T-helper 2 cell treated with Interferon-gamma antibody and Interleukin-4, amounts not matched to agents 5 μg/mL and 100 μg/mL, for 36 hours (primary cell): ENCODE measurements at regions not wholly inside any gene's neighbourhood (a gene's known extent, or its start where the extent isn't known, plus 50 kb on each side); places are given as distances from the start of the nearest gene placed in this dataset.
"Not testable (repeated sequence)": the region's sequence is repeated elsewhere in the genome, so short reads cannot be mapped to it uniquely, and the experiment has no call there.

Experiments used
- DNase-seq: peaks from one replicate; pipeline ENCODE4 v3.0.0; 2021; ENCODE audit warnings: low spot score
- H3K27ac Mint-ChIP-seq: one replicate; pipeline ENCODE4 v1.8.0; 2021; ENCODE audit warnings: mild to moderate bottlenecking, mixed read lengths
- H3K27me3 Mint-ChIP-seq: one replicate; pipeline ENCODE4 v1.8.0; 2021; ENCODE audit warnings: low read depth, mixed read lengths
- H3K36me3 Mint-ChIP-seq: one replicate; pipeline ENCODE4 v1.8.0; 2021; ENCODE audit warnings: low read depth, mixed read lengths
- H3K4me1 Mint-ChIP-seq: one replicate; pipeline ENCODE4 v1.8.0; 2021; ENCODE audit warnings: low read depth, mixed read lengths
- H3K4me3 Mint-ChIP-seq: one replicate; pipeline ENCODE4 v1.8.0; 2022; ENCODE audit warnings: mild to moderate bottlenecking, moderate library complexity, mixed read lengths
- H3K9me3 Mint-ChIP-seq: one replicate; pipeline ENCODE4 v1.8.0; 2021; ENCODE audit warnings: mixed read lengths

- DNase-seq = no peak
- Mint-ChIP-seq H3K27ac (no peak overlapping the region), H3K36me3 (no peaks in the 10 kb centered on the region), H3K27me3 (no peaks in the 10 kb centered on the region), H3K4me1 (no peaks in the 10 kb centered on the region), H3K4me3 (no peak overlapping the region), H3K9me3 (no peaks in the 10 kb centered on the region)
These were observed 84.5 kb upstream of the PPP2R2D start for GRCh38 chr10:131816157-131816775.

DNA sequence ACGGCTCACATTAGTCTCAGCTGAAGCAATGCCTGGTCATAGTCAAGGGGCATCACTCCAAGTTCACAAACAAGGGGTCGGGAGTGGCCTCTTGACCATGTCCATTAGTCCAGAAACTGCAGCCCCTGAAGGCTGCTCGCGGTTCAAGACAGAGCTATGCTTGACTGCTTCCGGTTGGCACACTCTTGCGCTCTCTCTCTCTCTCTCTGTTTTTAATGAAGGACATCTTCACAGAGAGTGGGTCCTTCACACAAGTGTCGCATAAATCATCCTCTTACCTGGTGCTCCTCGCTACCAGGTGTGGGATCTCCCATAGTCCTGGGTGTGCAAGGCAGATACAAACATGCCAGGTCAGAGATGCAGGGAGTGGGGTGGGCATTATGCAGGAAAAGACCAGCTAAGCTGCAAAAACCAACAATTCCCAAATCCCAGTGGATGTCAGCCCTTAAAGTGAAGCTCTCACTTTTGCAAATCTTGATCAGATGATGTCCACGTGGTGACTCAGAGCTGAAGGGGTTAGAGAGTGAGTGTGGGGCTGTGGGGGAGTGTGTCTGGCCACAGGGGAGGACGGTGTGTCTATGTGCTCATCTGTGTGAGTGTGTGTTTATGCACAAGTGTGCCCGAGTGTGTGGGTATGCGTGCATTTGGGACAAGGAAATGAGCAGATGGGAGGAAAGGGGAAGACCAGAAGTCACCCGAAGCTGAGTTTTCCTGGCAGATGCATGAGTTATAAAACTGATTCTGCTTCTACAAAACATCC is 83.7 kb upstream of the PPP2R2D start:
- H3K36me3 Mint-ChIP-seq = no peaks in the 10 kb centered on the region
- H3K27ac Mint-ChIP-seq = no peak overlapping the region
- no peak for DNase-seq
- no peak overlapping the region for H3K4me3 Mint-ChIP-seq
- no peaks in the 10 kb centered on the region for H3K27me3 Mint-ChIP-seq
- H3K9me3 Mint-ChIP-seq = no peaks in the 10 kb centered on the region
- H3K4me1 Mint-ChIP-seq = no peaks in the 10 kb centered on the region

DNA sequence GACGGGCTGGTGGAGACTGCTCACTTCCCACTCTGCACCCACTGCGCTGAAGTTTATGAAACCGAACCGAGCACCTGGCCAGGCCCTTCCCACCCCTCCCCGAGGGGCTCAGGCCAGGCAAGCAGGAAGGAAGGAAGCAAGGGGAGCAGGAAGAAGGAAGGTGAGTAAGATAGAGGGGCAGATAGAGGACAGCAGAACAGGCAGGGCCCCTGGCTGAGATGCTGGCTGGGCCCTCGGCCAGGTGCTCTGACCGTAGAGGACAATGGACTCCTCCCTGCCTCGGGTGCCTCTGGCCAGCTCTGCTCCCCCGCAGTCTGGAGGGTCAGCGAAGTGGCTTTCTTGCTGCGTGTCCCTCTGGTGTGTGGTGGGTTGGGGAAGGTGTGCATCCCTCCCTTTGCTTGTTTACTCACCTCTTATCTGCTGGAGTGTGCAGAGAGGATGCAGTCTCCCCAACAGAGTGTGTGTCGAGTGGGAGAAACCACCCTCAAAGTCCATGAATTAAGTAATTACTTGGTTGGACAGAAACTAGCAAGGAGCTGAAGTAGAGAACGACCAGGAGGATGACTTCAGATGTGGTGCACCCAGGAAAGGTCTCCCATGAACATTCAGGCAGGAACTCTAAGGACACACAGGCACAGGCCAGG is 82.8 kb upstream of the PPP2R2D start:
- Mint-ChIP-seq H3K4me1 (no peaks in the 10 kb centered on the region), H3K27me3 (no peaks in the 10 kb centered on the region), H3K27ac (no peak overlapping the region), H3K36me3 (no peaks in the 10 kb centered on the region), H3K9me3 (no peaks in the 10 kb centered on the region), H3K4me3 (no peak overlapping the region)
- no peak for DNase-seq

- DNase-seq = no peak
- Mint-ChIP-seq H3K27ac (no peak overlapping the region), H3K4me1 (no peaks in the 10 kb centered on the region), H3K9me3 (no peaks in the 10 kb centered on the region), H3K36me3 (no peaks in the 10 kb centered on the region), H3K4me3 (no peak overlapping the region), H3K27me3 (no peaks in the 10 kb centered on the region)
These were observed 82.1 kb upstream of the PPP2R2D start for GRCh38 chr10:131818510-131819234.

GRCh38 chr10:131819241-131820072 is 81.4 kb upstream of the PPP2R2D start:
- Mint-ChIP-seq H3K27me3 (no peaks in the 10 kb centered on the region), H3K4me1 (no peaks in the 10 kb centered on the region), H3K27ac (no peak overlapping the region), H3K4me3 (no peak overlapping the region), H3K36me3 (no peaks in the 10 kb centered on the region), H3K9me3 (no peaks in the 10 kb centered on the region)
- no peak for DNase-seq

- H3K9me3 Mint-ChIP-seq = no peaks in the 10 kb centered on the region
- no peaks in the 10 kb centered on the region for H3K4me1 Mint-ChIP-seq
- H3K27ac Mint-ChIP-seq = no peak overlapping the region
- no peak overlapping the region for H3K4me3 Mint-ChIP-seq
- H3K27me3 Mint-ChIP-seq = no peaks in the 10 kb centered on the region
- no peak for DNase-seq
- H3K36me3 Mint-ChIP-seq = no peaks in the 10 kb centered on the region
These were observed 80.2 kb upstream of the PPP2R2D start for GRCh38 chr10:131820626-131821025.

GRCh38 chr10:131821378-131822012 is 79.3 kb upstream of the PPP2R2D start:
- Mint-ChIP-seq H3K4me3 (no peak overlapping the region), H3K27ac (no peak overlapping the region), H3K27me3 (no peaks in the 10 kb centered on the region)

DNA sequence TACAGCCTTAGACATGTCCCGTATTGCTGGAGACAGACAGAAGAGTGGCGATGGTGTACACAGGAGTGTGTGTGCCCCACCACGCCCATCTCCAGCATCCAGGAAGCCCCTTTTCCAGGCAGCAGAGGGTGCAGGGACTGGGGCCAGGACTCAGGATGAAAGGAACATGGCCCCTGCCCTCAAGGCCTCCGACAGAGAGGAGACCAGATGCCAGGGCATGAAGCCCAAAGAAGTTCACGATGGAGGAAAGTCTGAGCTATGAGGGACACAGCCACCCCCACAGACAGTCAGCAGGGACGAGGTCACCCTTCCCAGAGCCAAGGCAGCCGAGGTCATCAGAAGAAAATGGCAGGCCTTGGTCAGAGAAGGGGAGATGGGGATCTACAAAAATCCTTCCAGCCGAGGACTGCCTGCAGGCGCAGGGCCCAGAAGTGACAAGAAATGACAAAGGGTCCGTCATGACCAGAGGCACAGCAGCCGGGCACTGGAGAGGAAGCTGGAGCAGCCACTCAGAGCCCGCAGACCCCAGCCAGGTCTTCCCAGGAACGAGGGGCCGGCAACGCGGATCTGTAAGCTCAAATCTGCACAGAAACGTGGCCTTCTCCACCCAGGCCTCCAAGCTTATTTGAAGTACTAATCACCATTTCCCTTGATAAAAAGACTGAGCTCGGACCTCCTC is 78.7 kb upstream of the PPP2R2D start:
- H3K4me1 Mint-ChIP-seq = no peaks in the 10 kb centered on the region
- no peak overlapping the region for H3K27ac Mint-ChIP-seq
- H3K36me3 Mint-ChIP-seq = no peaks in the 10 kb centered on the region
- no peaks in the 10 kb centered on the region for H3K9me3 Mint-ChIP-seq
- no peaks in the 10 kb centered on the region for H3K27me3 Mint-ChIP-seq
- no peak overlapping the region for H3K4me3 Mint-ChIP-seq
- DNase-seq = no peak

More at GRCh38 chr10:131821378-131822012, 79.3 kb upstream of the PPP2R2D start:
- no peak for DNase-seq
- Mint-ChIP-seq H3K4me1 (no peaks in the 10 kb centered on the region), H3K9me3 (no peaks in the 10 kb centered on the region), H3K36me3 (no peaks in the 10 kb centered on the region)

GRCh38 chr10:131822692-131823245 is 78.0 kb upstream of the PPP2R2D start:
- no peak for DNase-seq
- no peaks in the 10 kb centered on the region for H3K27me3 Mint-ChIP-seq
- H3K4me1 Mint-ChIP-seq = no peaks in the 10 kb centered on the region
- no peak overlapping the region for H3K27ac Mint-ChIP-seq
- no peak overlapping the region for H3K4me3 Mint-ChIP-seq
- H3K9me3 Mint-ChIP-seq = no peaks in the 10 kb centered on the region
- H3K36me3 Mint-ChIP-seq = no peaks in the 10 kb centered on the region

GRCh38 chr10:131823601-131824099 is 77.2 kb upstream of the PPP2R2D start:
- not testable (repeated sequence) for H3K4me1 Mint-ChIP-seq, H3K27me3 Mint-ChIP-seq, H3K36me3 Mint-ChIP-seq, H3K4me3 Mint-ChIP-seq, DNase-seq, H3K9me3 Mint-ChIP-seq, H3K27ac Mint-ChIP-seq

- Mint-ChIP-seq H3K4me3 (no peak overlapping the region), H3K36me3 (no peaks in the 10 kb centered on the region), H3K4me1 (no peaks in the 10 kb centered on the region), H3K9me3 (no peaks in the 10 kb centered on the region), H3K27ac (no peak overlapping the region), H3K27me3 (no peaks in the 10 kb centered on the region)
- no peak for DNase-seq
These were observed 76.2 kb upstream of the PPP2R2D start for GRCh38 chr10:131824371-131825149.
